Adrenal gland (tissue), 5 donors: ENCODE measurements at regions not wholly inside any gene's neighbourhood (a gene's known extent, or its start where the extent isn't known, plus 50 kb on each side); places are given as distances from the start of the nearest gene placed in this dataset.

Experiments
- POLR2A ChIP-seq, 2 donors: fragments of 450-650 bp; IDR thresholded peaks; one replicate each; pipeline ENCODE4 v1.6.1; 2017; ENCODE audit warnings: antibody characterized with exemption in 2 of 2, mild to moderate bottlenecking in 2 of 2, moderate library complexity in 1 of 2
- TF ChIP-seq, protein P1 (sequence below), 6 experiments: fragments of 450-650 bp in 4 of 6; fragments of 200-600 bp in 2 of 6; sonication (generic) in 1 of 6; IDR thresholded peaks; 1 replicate in 5 of 6; 2 replicates in 1 of 6; pipeline versions ENCODE4 v1.5.1 to v1.8.0; 2016 to 2021; ENCODE audit warnings: antibody characterized with exemption in 6 of 6, mild to moderate bottlenecking in 2 of 6, moderate library complexity in 1 of 6
- donor health status: DM: no; HTN: no; CAD: no.

DNA sequence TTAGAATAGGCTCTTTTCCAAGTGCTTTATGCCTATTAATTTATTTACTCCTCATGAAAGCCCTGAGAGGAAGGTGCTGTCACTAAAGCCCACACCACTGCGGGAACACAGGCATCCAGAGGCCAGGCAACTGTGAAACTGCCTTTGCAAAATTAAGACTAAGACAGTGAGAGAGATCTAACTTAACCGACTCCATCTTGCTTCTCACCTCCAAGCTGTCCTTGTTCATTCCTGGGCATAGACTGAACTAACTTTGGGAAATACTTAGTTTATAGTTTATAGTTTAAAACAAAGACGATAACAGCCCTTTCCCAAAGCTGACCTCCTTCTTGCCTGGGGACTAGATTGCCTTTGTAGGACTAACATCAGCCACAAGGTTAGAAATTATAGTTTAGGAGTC lies 80.1 kb downstream of the RSPH3 start:
- TF ChIP-seq, protein P1, sequence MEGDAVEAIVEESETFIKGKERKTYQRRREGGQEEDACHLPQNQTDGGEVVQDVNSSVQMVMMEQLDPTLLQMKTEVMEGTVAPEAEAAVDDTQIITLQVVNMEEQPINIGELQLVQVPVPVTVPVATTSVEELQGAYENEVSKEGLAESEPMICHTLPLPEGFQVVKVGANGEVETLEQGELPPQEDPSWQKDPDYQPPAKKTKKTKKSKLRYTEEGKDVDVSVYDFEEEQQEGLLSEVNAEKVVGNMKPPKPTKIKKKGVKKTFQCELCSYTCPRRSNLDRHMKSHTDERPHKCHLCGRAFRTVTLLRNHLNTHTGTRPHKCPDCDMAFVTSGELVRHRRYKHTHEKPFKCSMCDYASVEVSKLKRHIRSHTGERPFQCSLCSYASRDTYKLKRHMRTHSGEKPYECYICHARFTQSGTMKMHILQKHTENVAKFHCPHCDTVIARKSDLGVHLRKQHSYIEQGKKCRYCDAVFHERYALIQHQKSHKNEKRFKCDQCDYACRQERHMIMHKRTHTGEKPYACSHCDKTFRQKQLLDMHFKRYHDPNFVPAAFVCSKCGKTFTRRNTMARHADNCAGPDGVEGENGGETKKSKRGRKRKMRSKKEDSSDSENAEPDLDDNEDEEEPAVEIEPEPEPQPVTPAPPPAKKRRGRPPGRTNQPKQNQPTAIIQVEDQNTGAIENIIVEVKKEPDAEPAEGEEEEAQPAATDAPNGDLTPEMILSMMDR (IDR thresholded peaks at IDR 0.05): no peak
- no peak for TF ChIP-seq POLR2A (IDR thresholded peaks at IDR 0.05)
